Neutrophil (primary cell): ENCODE measurements at regions not wholly inside any gene's neighbourhood (a gene's known extent, or its start where the extent isn't known, plus 50 kb on each side); places are given as distances from the start of the nearest gene placed in this dataset.

Source experiments
- H3K27ac ChIP-seq: fragments of 200-600 bp; sonication (generic); 2 replicates; pipeline ENCODE4 v1.5.1; 2016; ENCODE audit warnings: mild to moderate bottlenecking, moderate library complexity
- H3K27me3 ChIP-seq: fragments of 200-600 bp; sonication (generic); 2 replicates; pipeline ENCODE4 v1.6.0; 2016; ENCODE audit warnings: mild to moderate bottlenecking
- H3K36me3 ChIP-seq: fragments of 200-600 bp; sonication (generic); 2 replicates; pipeline ENCODE4 v1.5.1; 2017
- H3K4me1 ChIP-seq, 2 experiments: fragments of 200-600 bp in 1 of 2; sonication (generic) in 1 of 2; 1 replicate in 1 of 2; 2 replicates in 1 of 2; pipeline versions ENCODE4 v1.5.1 to v1.6.1; 2013 to 2016; ENCODE audit warnings: low read depth in 1 of 2, low read length in 1 of 2, mild to moderate bottlenecking in 1 of 2, moderate library complexity in 1 of 2; ENCODE audit not compliant: control insufficient read depth in 1 of 2, insufficient read depth in 1 of 2
- H3K4me3 ChIP-seq, 2 experiments: fragments of 200-600 bp in 1 of 2; sonication (generic) in 1 of 2; 1 replicate in 1 of 2; 2 replicates in 1 of 2; pipeline ENCODE4 v1.5.1; 2013 to 2016; ENCODE audit warnings: low read depth in 1 of 2, low read length in 1 of 2, mild to moderate bottlenecking in 1 of 2, moderate library complexity in 1 of 2
- H3K9me3 ChIP-seq: fragments of 200-600 bp; sonication (generic); 2 replicates; pipeline ENCODE4 v1.5.1; 2016
- TF ChIP-seq, protein P1 (sequence below): fragments of 200-600 bp; sonication (generic); IDR thresholded peaks from 2 replicates; pipeline ENCODE4 v1.5.1; 2016; ENCODE audit warnings: antibody characterized with exemption

DNA sequence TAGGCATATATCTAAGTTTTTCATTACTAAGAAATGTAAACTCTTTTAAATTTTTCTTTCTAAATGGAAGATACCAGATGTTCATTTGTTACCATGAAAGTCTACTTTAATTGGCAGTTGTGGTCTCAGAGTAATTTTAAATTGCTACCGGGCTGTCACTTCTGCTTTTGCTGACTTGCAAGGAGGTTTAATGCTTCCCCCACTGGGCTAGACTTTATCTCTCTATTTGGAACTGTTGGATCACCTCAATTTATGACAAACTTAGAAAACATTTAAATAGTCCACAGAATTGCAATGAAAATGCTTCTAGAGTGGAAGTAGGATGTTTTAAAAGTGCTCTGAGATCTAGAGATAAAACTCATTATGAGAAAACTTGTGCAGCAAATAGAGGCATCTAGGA is 479.8 kb upstream of the GOT2 start:
- TF ChIP-seq, protein P1, sequence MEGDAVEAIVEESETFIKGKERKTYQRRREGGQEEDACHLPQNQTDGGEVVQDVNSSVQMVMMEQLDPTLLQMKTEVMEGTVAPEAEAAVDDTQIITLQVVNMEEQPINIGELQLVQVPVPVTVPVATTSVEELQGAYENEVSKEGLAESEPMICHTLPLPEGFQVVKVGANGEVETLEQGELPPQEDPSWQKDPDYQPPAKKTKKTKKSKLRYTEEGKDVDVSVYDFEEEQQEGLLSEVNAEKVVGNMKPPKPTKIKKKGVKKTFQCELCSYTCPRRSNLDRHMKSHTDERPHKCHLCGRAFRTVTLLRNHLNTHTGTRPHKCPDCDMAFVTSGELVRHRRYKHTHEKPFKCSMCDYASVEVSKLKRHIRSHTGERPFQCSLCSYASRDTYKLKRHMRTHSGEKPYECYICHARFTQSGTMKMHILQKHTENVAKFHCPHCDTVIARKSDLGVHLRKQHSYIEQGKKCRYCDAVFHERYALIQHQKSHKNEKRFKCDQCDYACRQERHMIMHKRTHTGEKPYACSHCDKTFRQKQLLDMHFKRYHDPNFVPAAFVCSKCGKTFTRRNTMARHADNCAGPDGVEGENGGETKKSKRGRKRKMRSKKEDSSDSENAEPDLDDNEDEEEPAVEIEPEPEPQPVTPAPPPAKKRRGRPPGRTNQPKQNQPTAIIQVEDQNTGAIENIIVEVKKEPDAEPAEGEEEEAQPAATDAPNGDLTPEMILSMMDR = no peak

DNA sequence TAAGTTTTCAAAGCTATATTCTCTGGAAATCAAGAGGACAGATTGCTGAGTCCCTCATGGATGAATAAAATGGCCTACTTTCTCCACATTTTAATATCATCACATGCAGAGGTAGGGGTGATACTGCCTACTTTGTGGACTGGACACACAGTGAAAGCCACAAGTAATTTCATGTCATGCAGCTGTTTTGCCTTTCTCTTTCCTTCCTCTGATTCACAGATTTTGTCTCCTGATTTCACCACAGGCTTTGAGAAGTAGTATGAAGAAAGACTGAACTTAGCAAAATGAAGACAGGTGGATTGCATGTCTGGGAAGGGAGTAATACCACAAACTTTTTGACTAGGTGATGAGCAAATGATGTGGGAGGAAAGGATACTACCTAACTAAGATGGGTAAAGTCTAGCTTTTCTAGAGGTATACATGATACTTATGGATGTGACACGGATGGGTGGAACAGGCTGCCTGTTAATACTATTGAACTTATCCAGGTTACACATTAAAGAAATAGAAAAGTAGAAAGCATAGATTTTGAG is 478.4 kb upstream of the GOT2 start:
- H3K27me3 ChIP-seq = no peaks in the 10 kb centered on the region
- no peaks in the 10 kb centered on the region for H3K36me3 ChIP-seq
- no peaks in the 10 kb centered on the region for H3K4me1 ChIP-seq
- H3K4me3 ChIP-seq = no peak overlapping the region
- no peaks in the 10 kb centered on the region for H3K9me3 ChIP-seq
- TF ChIP-seq, protein P1 = no peak
- H3K27ac ChIP-seq = no peak overlapping the region

More for the DNA sequence above, 479.8 kb upstream of the GOT2 start:
- Histone ChIP-seq H3K27ac (no peak overlapping the region), H3K36me3 (no peaks in the 10 kb centered on the region), H3K4me3 (no peak overlapping the region), H3K27me3 (no peaks in the 10 kb centered on the region), H3K9me3 (no peaks in the 10 kb centered on the region), H3K4me1 (no peaks in the 10 kb centered on the region)

DNA sequence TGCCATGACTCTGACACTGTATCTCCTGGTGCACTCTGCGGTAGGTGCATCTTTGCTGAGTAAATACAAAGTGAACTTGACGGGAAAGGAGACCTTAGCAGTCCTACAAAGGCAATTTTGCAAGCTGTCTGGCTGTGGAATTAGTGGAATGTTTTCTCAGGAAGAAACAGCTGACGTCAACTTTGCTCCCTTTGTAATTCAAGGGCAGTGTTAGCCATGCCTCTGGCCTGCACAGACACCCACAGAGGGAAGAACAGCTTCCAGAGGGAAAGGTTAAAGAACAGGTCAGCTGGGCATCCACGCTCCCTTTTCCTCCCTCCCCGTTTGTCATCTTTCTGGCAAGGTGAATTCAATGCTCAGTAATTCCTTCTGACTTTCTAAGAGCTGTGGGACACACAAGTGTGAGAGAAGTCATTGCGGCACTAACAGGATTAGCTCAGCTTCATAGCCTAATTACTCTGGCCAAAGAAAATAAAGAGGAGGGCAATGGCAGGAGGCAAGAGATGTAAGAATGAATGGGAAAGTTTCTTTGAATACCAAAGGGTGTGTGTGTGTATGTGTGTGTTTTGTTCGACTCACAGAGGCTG is 476.9 kb upstream of the GOT2 start:
- Histone ChIP-seq H3K36me3 (no peaks in the 10 kb centered on the region), H3K27ac (no peak overlapping the region), H3K27me3 (no peaks in the 10 kb centered on the region), H3K4me3 (no peak overlapping the region), H3K9me3 (no peaks in the 10 kb centered on the region), H3K4me1 (no peaks in the 10 kb centered on the region)
- TF ChIP-seq, protein P1 = no peak

DNA sequence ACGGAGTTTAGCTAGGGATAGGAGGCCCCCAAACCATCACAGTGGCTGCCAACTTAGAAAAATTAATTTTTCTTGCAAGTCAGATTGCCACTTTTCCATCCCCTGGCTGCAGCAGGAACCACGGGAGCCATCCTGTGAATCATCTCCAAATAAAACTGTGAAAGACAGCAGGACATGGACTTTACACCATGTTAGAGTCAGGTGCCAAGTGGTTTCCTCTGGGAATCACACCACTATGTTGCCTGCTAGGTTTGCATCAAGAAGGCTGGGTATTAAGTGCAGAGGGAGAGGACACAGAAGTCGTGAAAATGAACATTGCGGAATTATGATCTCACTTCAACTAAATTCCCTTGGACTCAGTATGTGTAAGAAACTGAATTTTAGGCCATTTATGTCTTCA is 471.3 kb upstream of the GOT2 start:
- Histone ChIP-seq H3K27ac (no peak overlapping the region), H3K36me3 (no peaks in the 10 kb centered on the region), H3K4me1 (no peaks in the 10 kb centered on the region), H3K4me3 (no peak overlapping the region), H3K9me3 (no peaks in the 10 kb centered on the region), H3K27me3 (no peaks in the 10 kb centered on the region)
- TF ChIP-seq, protein P1 = no peak

DNA sequence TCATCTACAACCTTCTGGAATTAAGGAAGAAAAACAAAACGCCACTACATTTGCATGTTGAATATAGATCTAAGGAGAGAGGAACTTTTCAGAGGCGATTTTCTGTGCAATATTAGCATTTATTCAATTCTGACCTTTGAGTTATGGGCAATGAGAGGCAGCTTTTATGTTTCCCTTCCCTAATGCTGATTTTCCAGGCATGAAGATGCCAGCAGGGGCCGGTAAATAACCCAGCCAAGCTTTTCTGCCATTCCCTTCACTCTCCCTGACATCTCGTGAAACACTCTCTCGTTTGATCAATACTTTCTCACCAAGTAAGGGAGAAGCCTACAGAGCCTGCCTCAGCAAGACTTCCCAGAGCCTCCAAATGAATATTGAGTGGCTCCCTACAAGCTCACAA is 470.5 kb upstream of the GOT2 start:
- Histone ChIP-seq H3K27me3 (no peaks in the 10 kb centered on the region), H3K4me1 (no peaks in the 10 kb centered on the region), H3K4me3 (no peak overlapping the region), H3K27ac (no peak overlapping the region), H3K9me3 (no peaks in the 10 kb centered on the region), H3K36me3 (no peaks in the 10 kb centered on the region)
- TF ChIP-seq, protein P1 = no peak
